ENCODE measurements at regions not wholly inside any gene's neighbourhood (a gene's known extent, or its start where the extent isn't known, plus 50 kb on each side); places are given as distances from the start of the nearest gene placed in this dataset.

- no peaks in the 10 kb centered on the region for H3K4me1 ChIP-seq
- TF ChIP-seq EP300 (IDR thresholded peaks at IDR 0.05) (no peak), POLR2AphosphoS5 (IDR thresholded peaks at IDR 0.05) (no peak), POLR2A (IDR thresholded peaks at IDR 0.05) (no peak)
- TF ChIP-seq, protein P1, sequence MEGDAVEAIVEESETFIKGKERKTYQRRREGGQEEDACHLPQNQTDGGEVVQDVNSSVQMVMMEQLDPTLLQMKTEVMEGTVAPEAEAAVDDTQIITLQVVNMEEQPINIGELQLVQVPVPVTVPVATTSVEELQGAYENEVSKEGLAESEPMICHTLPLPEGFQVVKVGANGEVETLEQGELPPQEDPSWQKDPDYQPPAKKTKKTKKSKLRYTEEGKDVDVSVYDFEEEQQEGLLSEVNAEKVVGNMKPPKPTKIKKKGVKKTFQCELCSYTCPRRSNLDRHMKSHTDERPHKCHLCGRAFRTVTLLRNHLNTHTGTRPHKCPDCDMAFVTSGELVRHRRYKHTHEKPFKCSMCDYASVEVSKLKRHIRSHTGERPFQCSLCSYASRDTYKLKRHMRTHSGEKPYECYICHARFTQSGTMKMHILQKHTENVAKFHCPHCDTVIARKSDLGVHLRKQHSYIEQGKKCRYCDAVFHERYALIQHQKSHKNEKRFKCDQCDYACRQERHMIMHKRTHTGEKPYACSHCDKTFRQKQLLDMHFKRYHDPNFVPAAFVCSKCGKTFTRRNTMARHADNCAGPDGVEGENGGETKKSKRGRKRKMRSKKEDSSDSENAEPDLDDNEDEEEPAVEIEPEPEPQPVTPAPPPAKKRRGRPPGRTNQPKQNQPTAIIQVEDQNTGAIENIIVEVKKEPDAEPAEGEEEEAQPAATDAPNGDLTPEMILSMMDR (IDR thresholded peaks at IDR 0.05): no peak
- no peaks in the 10 kb centered on the region for H3K9me3 ChIP-seq
- no peak for ATAC-seq
- no peak overlapping the region for H3K4me3 ChIP-seq
- 30 to 63% methylated on average over 2 of the region's 3 CpGs for WGBS, 2 donors (ENCODE audit: low coverage in 1 of 2)
- H3K27ac ChIP-seq: no peak overlapping the region
- H3K36me3 ChIP-seq: no peaks in the 10 kb centered on the region
- no peaks in the 10 kb centered on the region for H3K27me3 ChIP-seq
Measured at GRCh38 chrX:104351173-104351769, 96.5 kb upstream of the ESX1 start.

GRCh38 chrX:104347860-104348259 lies 93.1 kb upstream of the ESX1 start:
- TF ChIP-seq, protein P1 (IDR thresholded peaks at IDR 0.05): no peak
- TF ChIP-seq EP300 (IDR thresholded peaks at IDR 0.05) (no peak), POLR2A (IDR thresholded peaks at IDR 0.05) (no peak), POLR2AphosphoS5 (IDR thresholded peaks at IDR 0.05) (no peak)
- 37 to 41% methylated on average over 3 to 4 of the region's 4 CpGs for WGBS, 2 donors (ENCODE audit: low coverage in 1 of 2)
- no peaks in the 10 kb centered on the region for H3K9me3 ChIP-seq
- no peak overlapping the region for H3K4me3 ChIP-seq
- no peaks in the 10 kb centered on the region for H3K4me1 ChIP-seq
- no peak overlapping the region for H3K27ac ChIP-seq
- ATAC-seq: no peak
- no peaks in the 10 kb centered on the region for H3K27me3 ChIP-seq
- no peaks in the 10 kb centered on the region for H3K36me3 ChIP-seq

DNA sequence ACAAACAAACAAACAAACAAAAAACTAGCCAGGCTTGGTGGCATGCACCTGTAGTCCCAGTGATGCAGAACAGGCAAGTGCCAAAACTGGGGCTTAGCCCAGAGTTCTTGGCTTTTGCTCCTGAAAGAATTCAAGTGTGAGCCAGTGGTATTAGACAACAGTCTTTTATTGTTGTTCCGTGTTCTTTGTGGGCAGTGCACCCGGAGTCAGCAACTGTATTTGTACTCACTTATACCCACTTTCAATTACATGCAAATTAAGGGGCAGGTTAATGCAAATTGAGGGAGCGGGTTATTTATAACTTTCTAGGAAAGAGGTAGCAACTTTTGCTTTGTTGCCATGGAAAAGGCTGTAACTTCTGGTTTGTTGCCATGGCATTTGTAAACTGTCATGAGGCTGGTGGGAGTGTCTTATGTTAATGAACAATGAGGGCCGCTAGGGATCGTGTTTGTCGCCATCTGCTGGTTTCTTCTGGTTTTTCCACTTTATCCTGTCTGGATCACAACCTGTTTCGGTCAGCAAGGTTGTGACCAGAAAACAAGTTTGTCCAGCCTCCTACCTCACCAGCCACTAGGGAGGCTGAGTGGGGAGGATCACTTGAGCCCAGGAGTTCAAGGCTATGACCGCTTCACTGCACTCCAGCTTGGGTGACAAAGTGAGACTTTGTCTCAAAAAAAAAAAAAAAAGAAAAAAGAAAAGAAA lies 88.8 kb upstream of the ESX1 start:
- H3K36me3 ChIP-seq: no peaks in the 10 kb centered on the region
- no peak for TF ChIP-seq POLR2AphosphoS5 (IDR thresholded peaks at IDR 0.05)
- TF ChIP-seq, protein P1 (IDR thresholded peaks at IDR 0.05): peak in 1 of 4 experiments; percentile 44
- H3K27me3 ChIP-seq: no peaks in the 10 kb centered on the region
- H3K4me3 ChIP-seq: no peak overlapping the region
- H3K4me1 ChIP-seq: no peaks in the 10 kb centered on the region
- no peak for ATAC-seq
- WGBS, 2 donors (ENCODE audit: low coverage in 1 of 2): 37 to 67% methylated on average over 1 to 6 of the region's 8 CpGs
- no peaks in the 10 kb centered on the region for H3K9me3 ChIP-seq
- H3K27ac ChIP-seq: no peak overlapping the region

GRCh38 chrX:104342065-104342464 lies 87.3 kb upstream of the ESX1 start:
- Histone ChIP-seq H3K4me1 (no peaks in the 10 kb centered on the region), H3K27ac (no peak overlapping the region), H3K27me3 (no peaks in the 10 kb centered on the region), H3K4me3 (no peak overlapping the region), H3K36me3 (no peaks in the 10 kb centered on the region), H3K9me3 (no peaks in the 10 kb centered on the region)
- ATAC-seq: no peak
- TF ChIP-seq, protein P1 (IDR thresholded peaks at IDR 0.05): no peak
- TF ChIP-seq POLR2A (IDR thresholded peaks at IDR 0.05): no peak
- no peak for TF ChIP-seq POLR2AphosphoS5 (IDR thresholded peaks at IDR 0.05)
- TF ChIP-seq EP300 (IDR thresholded peaks at IDR 0.05): no peak
- 0 to 55% methylated on average over 1 to 2 of the region's 2 CpGs for WGBS, 2 donors (ENCODE audit: low coverage in 1 of 2)

DNA sequence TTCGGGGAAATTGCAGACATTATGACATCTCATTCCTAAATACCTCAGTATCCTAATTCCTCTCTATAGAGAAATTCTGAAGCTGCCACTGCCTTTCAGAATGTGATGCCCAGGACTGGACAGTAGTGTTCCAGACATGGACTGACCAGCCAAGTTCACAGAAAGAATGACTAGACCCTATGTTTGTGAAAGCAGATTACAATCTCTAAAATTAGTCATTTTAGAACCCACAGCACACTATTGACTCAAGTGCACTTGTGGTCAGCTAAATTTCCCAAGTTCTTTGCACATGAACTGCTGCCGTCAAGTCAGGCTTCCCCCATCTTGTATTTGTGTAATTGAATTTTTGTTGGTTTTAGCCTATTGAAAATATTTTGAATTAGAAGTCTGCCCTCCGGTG lies 81.0 kb upstream of the ESX1 start:
- Histone ChIP-seq H3K4me1 (no peaks in the 10 kb centered on the region), H3K36me3 (no peaks in the 10 kb centered on the region), H3K4me3 (no peak overlapping the region), H3K27me3 (no peaks in the 10 kb centered on the region), H3K9me3 (no peaks in the 10 kb centered on the region), H3K27ac (no peak overlapping the region)
- 77 to 79% methylated on average over 2 to 3 of the region's 3 CpGs for WGBS, 2 donors (ENCODE audit: low coverage in 1 of 2)
- TF ChIP-seq, protein P1 (IDR thresholded peaks at IDR 0.05): no peak
- no peak for TF ChIP-seq EP300 (IDR thresholded peaks at IDR 0.05)
- TF ChIP-seq POLR2AphosphoS5 (IDR thresholded peaks at IDR 0.05): no peak
- no peak for TF ChIP-seq POLR2A (IDR thresholded peaks at IDR 0.05)
- ATAC-seq: no peak

Measured in gastroesophageal sphincter (tissue), 4 donors.